ENCODE measurements at regions not wholly inside any gene's neighbourhood (a gene's known extent, or its start where the extent isn't known, plus 50 kb on each side); places are given as distances from the start of the nearest gene placed in this dataset.
A peak's percentile ranks its signal among the peaks of the same experiment; 100 is the strongest.
"Not testable (repeated sequence)": the region's sequence is repeated elsewhere in the genome, so short reads cannot be mapped to it uniquely, and the experiment has no call there.

DNA sequence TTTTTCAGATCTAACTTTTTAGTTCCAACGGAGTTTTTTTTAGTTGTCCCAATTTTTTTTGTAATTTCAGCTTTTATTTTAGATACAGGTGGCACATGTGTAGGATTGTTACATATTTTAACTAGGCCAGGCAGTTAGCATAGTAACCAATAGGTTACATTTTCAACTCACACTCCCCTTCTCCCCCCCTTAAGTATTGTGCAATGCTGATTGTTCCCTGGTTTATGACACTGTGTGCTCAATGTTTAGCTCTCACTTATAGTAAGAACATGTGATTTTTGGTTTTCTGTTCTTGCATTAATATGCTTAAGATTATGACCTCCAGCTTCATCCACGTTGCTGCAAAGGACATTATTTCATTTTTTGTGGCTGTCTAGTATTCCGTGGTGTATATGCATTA is 503.2 kb downstream of the CDH9 start:
- no peak for DNase-seq

GRCh38 chr5:26530305-26530704 is 508.1 kb downstream of the CDH9 start:
- DNase-seq, result no peak

DNA sequence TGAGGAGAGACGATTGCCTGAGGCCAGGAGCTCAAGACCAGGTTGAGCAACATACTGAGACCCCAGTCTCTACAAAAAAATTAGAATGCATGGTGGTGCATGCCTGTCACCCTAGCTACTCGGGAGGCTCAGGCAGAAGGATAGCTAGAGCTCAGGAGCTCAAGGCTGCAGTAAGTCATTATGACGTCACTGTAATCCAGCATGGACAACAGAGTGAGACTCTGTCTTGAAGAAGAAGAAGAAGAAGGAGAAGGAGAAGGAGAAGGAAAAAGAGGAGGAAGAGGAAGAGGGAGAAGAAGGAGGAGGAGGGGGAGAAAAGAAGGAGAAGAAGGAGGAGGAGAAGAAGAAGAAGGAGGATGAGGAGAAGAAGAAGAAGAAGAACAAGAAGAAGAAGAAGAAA is 519.1 kb downstream of the CDH9 start:
- DNase-seq, result no peak

- DNase-seq, result no peak
Observed at GRCh38 chr5:26518065-26518464, 520.3 kb downstream of the CDH9 start.

- DNase-seq, result no peak
Observed at GRCh38 chr5:26498972-26499371, 539.4 kb downstream of the CDH9 start.

GRCh38 chr5:26495437-26495836 is 542.9 kb downstream of the CDH9 start:
- no peak for DNase-seq

DNA sequence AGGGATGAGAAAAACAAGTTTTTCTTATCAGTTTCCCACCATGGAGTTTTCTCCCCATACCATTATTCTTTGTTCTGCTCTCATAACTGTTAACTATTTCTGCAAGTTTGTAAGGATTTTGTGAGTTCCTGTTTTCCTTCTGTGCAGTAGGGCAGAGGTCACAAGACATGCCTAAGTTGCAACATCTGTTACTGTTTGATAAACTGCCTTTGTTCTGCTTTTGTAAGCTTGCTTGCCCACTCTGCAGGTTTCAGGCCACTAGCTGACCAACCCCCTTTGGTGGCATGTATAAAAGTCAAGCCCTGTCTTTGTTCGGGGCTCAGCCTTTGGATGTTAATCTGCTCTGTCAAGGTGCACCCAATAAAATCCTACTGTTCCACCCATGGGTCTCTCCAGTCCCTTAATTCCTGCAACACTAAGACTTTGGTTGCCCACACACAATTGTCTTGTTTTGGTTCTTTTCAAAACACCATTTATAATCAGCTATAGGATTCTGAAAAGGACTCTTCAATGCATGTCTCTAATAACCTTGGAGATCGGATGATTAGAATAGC is 545.4 kb downstream of the CDH9 start:
- DNase-seq, result no peak

GRCh38 chr5:26487553-26487952 is 550.8 kb downstream of the CDH9 start:
- DNase-seq, result no peak

- DNase-seq, result no peak
Observed at GRCh38 chr5:26486631-26487030, 551.8 kb downstream of the CDH9 start.

DNA sequence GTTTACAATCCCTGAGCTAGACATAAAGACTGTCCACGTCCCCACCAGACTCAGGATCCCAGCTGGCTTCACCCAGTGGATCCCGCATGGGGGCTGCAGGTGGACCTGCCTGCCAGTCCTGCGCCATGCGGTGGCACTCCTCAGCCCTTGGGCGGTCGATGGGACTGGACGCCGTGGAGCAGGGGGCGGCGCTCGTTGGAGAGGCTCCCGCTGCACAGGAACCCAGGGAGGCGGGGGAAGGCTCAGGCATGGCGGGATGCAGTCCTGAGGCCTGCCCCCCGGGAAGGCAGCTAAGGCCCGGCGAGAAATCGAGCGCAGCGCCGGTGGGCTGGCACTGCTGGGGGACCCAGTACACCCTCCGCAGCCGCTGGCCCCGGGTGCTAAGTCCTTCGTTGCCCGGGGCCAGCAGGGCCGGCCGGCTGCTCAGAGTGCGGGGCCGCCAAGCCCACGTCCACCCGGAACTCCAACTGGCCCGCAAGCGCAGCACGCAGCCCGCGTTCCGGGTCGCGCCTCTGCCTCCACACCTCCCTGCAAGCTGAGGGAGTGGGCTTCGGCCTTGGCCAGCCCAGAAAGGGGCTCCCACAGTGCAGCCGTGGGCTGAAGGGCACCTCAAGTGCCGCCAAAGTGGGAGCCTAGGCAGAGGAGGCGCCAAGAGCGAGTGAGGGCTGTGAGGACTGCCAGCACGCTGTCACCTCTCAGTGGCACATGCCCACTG is 553.1 kb downstream of the CDH9 start:
- DNase-seq, result not testable (repeated sequence)

DNA sequence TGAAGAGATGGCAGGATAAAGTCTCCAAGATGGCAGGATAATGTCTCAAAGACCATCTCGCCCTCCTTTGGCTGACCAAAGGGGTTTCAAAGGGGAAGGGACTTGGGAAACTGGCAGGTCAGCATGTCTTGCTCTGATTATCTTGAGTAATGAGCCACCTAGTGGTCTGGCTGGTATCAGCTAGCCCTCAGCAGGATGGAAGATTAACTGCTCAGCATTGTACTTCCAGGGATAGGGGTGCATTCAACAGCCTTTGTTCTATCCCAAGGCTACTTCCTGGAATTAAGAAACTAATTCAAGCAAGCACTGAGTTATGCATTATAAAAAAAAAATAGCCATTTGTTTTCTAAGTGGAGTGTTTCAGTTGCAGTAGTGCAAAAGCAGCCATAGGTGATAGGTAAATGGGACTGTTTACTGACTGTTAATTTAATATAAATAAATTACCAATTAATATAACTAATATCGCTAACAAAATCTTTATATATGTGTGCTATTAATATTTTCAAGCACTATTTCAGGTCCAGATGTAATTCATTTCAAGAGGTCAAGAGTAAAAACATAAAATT is 555.5 kb downstream of the CDH9 start:
- DNase-seq, result peak; percentile 70

GRCh38 chr5:26482076-26482809 is 556.1 kb downstream of the CDH9 start:
- no peak for DNase-seq

GRCh38 chr5:26470439-26470838 is 567.9 kb downstream of the CDH9 start:
- DNase-seq, result no peak

GRCh38 chr5:26439121-26439520 is 599.3 kb downstream of the CDH9 start:
- DNase-seq, result no peak

DNA sequence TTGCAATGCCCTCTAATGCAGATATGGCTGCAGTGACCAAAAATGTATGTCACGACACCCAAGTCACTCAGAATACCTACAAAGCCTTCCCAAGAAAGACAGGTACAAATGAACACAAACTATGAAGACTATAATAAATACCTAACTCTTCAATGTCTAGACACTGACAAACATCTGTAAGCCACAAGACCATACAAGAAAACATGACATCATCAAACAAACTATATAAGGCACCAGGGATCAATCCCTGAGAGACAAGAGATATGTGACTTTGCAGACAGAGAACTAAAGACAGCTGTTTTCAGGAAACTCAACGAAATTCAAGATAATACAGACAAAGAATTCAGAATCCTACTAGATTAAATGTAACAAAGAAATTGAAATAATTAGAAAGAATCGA is 603.7 kb downstream of the CDH9 start:
- DNase-seq, result no peak

GRCh38 chr5:26432386-26432785 is 606.0 kb downstream of the CDH9 start:
- DNase-seq, result no peak

DNA sequence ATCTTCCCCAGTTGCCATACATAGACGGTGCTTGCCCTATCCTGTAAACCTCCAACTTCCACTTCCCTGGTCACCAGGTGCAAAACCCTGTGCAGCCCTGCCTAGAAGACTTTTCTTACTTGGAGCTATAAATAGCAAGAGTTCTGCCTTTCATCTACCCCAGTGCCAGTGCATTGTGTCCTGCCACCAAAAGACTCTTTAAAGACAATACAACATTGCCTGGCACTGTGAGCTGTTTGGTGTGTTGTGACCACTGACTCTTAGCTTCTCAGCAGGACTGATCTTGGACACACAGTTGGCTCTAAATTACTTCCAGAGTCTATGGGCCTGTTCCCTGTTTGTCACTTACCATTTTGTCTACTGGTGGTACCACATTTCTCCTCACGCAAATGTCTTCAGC is 608.1 kb downstream of the CDH9 start:
- DNase-seq, result no peak

GRCh38 chr5:26427281-26427680 is 611.1 kb downstream of the CDH9 start:
- no peak for DNase-seq

DNA sequence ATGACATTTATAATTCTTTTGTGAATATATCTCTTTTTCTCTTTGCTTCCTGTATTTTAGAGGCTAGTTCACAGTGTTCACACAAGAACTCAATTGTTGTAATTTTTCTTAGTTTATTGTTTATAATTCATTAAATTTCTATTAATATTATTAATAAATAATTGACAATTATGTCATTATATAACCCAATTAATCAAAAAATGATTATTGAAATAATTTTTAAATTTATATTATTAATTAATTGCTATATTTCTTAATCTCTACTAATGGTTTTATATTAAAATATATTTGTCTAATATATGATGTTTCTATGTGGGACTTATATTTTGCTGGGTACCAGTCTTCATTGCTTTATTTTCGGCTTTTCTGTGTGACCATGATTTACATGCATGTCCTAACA is 618.4 kb downstream of the CDH9 start:
- no peak for DNase-seq

DNA sequence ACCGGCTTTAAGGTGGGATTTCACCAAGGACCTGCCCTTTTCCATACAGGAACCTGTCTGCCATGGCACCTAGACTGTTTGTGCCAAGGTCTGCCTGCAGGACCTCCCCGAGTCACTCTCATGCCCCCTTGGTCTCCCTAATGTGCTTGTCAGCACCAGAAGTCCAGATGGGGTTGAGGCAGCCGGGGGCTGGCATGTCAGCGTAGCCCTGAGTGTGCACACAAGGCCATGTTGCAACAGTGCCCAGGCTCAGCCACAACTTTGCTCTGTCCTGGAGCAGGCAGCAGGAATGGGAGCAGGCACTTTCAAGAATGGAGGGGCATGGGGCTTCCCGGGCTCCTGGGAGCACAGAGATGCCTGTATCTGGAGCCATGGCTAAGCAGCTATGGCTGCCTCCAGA is 621.5 kb downstream of the CDH9 start:
- no peak for DNase-seq

DNA sequence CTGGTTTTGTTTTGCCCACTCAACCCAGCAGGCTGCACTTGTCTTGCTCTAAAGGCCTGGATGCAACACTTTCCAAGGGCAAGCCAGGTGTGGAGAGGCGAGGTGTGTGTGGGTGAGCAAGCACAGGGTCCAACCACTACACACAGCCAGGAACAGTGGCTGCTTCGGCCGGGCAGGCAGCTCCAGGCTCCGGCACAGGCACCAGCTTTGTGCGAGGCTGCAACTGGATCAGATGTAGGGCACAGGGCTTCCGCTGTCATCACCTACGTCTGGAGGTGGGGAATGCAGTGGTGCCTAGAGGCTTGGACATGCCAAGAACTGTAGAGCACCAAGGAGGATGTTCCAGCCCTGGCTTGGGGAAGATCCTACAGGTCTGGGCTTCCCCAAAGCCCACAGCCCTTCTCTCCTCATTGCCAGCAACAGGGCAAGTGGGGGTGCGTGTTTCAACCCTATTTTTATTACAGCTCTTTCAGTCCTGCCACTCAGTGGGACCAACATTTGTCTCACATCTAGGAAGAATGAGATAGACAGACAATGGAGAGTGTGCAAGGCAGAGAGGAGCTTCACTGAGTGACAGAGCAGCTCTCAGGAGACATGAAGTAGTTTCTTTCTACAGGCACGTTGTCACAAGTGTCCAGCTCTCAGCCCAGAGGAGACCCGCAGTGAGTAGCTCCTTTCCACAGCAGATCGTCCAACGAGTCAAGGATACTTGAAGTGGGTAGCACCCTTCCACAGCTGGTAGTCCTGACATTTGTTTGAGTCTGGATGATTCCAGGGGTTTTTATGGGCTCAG is 622.2 kb downstream of the CDH9 start:
- no peak for DNase-seq

- DNase-seq, result no peak
Observed at GRCh38 chr5:26390608-26391007, 647.8 kb downstream of the CDH9 start.

- peak; percentile 93 for DNase-seq
Observed at GRCh38 chr5:26388976-26389375, 649.4 kb downstream of the CDH9 start.

Measured in NCI-H2081 treated with DMSO at 0.1 percent for 48 hours (cell line).